ENCODE measurements at regions not wholly inside any gene's neighbourhood (a gene's known extent, or its start where the extent isn't known, plus 50 kb on each side); places are given as distances from the start of the nearest gene placed in this dataset.

GRCh38 chr13:70505809-70506208, 397.6 kb upstream of the KLHL1 start:
- Histone ChIP-seq H3K36me3 (no peaks in the 10 kb centered on the region), H3K4me3 (no peak overlapping the region), H3K9me3 (peaks cover 0 to 3% (median 0%) of the 10 kb centered on the region in 11 donors), H3K4me1 (no peaks in the 10 kb centered on the region), H3K27me3 (no peaks in the 10 kb centered on the region), H3K27ac (no peak overlapping the region)
- DNase-seq (no peak), ATAC-seq (no peak)
- whole genome bisulfite sequencing, 2 donors, result 74 to 90% methylated on average over 4 of the region's 4 CpGs
- no peak for TF ChIP-seq CTCF (IDR thresholded peaks at IDR 0.05)
- intact Hi-C loops (cut with DNase I), result no loop called here

DNA sequence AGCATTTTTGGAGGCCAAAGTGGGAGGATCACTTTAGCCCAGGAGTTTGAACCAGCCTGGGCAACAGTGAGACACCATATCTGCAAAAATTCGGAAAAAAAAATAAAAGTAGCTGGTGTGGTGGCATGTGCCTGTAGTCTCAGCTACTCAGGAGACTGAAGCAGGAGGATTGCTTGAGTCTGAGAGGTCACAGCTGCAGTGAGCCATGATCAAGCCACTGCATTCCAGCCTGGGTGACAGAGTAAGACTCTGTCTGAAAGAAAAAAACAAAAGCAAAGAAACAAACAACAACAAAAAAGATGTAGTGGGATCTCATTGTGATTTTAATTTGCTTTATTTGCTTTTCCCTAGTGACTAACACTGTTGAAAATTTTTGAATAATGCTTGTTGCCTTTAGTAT, 394.7 kb upstream of the KLHL1 start:
- intact Hi-C loops (cut with DNase I), result no loop called here
- no peak for ATAC-seq
- no peak overlapping the region for H3K4me3 ChIP-seq
- H3K27me3 ChIP-seq, result no peaks in the 10 kb centered on the region
- 44 to 71% methylated on average over 1 of the region's 1 CpG for WGBS, 2 donors
- peaks cover 0 to 11% (median 0%) of the 10 kb centered on the region in 11 donors for H3K9me3 ChIP-seq
- no peak for DNase-seq
- no peak for TF ChIP-seq CTCF (IDR thresholded peaks at IDR 0.05)
- H3K27ac ChIP-seq, result no peak overlapping the region
- no peaks in the 10 kb centered on the region for H3K4me1 ChIP-seq
- H3K36me3 ChIP-seq, result no peaks in the 10 kb centered on the region

DNA sequence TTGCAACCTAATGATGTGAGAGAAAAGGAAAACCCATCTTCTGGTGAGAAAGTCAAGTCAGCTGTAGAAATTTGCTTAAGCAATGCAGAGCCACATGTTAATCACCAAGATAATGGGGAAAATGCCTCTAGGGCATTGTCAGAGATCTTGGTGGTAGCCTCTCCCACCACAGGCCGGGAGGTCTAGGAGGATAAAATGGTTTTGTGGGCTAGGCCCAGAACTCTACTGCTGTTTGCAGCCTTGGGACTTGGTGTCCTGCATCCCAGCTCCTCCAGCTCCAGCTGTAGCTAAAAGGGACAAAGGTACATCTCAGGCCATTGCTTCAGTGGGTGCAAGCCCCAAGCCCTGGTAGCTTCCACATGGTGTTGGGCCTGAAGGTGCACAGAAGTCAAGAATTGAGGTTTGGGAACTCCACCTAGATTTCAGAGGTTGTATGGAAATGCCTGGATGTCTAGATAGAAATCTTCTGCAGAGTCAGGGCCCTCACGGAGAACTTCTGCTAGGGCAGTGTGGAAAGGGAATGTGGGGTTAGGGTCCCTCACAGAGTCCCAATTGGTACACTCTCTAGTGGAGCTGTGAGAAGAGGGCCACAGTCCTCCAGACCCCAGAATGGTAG, 382.2 kb upstream of the KLHL1 start:
- TF ChIP-seq CTCF (IDR thresholded peaks at IDR 0.05), result no peak
- intact Hi-C loops (cut with DNase I), result no loop called here
- Histone ChIP-seq H3K27me3 (no peaks in the 10 kb centered on the region), H3K4me1 (no peaks in the 10 kb centered on the region), H3K4me3 (no peak overlapping the region), H3K27ac (no peak overlapping the region), H3K36me3 (no peaks in the 10 kb centered on the region), H3K9me3 (peaks cover 0 to 31% (median 4%) of the 10 kb centered on the region in 11 donors)
- no peak for ATAC-seq
- 85 to 86% methylated on average over 2 of the region's 2 CpGs for WGBS, 2 donors
- no peak for DNase-seq

GRCh38 chr13:70484931-70485330, 376.7 kb upstream of the KLHL1 start:
- DNase-seq (no peak), ATAC-seq (no peak)
- no peak overlapping the region for H3K4me3 ChIP-seq
- H3K27ac ChIP-seq, result no peak overlapping the region
- H3K4me1 ChIP-seq, result no peaks in the 10 kb centered on the region
- WGBS, 2 donors, result 88 to 93% methylated on average over 7 of the region's 7 CpGs
- H3K27me3 ChIP-seq, result no peaks in the 10 kb centered on the region
- H3K36me3 ChIP-seq, result no peaks in the 10 kb centered on the region
- TF ChIP-seq CTCF (IDR thresholded peaks at IDR 0.05), result no peak
- peaks cover 0 to 8% (median 0%) of the 10 kb centered on the region in 11 donors for H3K9me3 ChIP-seq
- intact Hi-C loops (cut with DNase I), result no loop called here
